Hematopoietic multipotent progenitor cell treated with erythropoietin and hydrocortisone succinate and interleukin-3 and kit ligand, for 6 days (in vitro differentiated cells): ENCODE measurements at regions not wholly inside any gene's neighbourhood (a gene's known extent, or its start where the extent isn't known, plus 50 kb on each side); places are given as distances from the start of the nearest gene placed in this dataset.

Experiments used
- DNase-seq: peaks from one replicate; pipeline ENCODE4 v3.0.0-alpha.2; 2015

DNA sequence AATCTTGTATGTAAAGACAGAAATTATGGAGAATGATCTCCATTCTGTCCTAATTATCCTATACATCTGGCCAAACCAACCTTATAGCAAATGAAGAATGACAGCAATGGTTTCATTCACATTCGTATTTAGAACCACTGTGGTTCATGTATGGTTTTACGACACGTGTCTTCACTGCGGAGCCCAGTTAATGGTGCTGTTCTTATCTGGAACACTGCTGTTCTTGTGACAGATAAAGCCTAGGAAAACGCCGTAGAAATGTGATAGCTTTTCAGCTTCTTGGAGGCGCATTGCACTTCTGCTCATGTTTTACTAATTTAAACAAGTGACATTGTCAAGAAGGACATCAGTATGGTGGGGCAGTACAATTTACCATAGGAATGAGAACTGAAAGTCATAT is 2266.4 kb upstream of the TENM3 start:
- no peak for DNase-seq

DNA sequence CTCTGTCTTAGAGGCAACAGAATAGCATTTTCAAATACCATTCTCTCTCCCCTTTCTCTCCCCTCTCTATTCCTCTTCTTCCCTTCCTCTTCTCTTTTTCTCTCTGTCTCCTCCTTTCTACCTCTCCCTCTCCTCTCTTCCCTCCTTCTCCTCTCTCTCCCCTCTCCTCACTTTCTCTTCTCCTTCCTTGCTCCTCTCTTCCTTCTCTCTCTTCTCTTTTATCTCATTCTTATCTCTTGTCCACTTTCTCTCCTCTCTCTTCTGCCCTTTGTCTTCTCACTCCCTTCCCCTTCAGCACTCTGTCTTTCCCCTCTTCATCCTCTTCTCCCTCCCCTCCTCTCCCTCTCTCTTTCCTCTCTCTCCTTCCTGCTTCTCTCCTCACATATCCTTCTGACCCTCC is 2265.8 kb upstream of the TENM3 start:
- DNase-seq = no peak

- no peak for DNase-seq
These were observed 2262.0 kb upstream of the TENM3 start for GRCh38 chr4:179981161-179981560.

- no peak for DNase-seq
These were observed 2253.2 kb upstream of the TENM3 start for GRCh38 chr4:179989975-179990374.

DNA sequence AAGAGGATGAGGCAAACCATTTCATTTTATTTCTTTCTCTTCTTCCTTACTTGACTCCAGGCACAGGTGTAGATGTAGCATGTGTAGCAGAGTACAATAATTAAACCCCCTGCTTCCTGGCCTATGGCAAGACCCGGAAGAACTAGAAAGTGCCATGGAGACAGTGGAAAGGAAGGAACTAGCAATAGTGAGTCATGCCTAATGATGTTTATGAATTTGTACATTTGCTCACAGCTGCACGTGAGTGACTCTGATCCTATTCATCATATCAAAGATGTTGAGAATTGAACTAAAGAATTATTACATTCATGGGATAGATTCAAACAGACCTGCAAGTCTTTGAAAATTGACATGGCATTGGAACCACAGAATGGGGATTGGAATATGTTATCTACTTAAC is 2233.9 kb upstream of the TENM3 start:
- DNase-seq = no peak

DNA sequence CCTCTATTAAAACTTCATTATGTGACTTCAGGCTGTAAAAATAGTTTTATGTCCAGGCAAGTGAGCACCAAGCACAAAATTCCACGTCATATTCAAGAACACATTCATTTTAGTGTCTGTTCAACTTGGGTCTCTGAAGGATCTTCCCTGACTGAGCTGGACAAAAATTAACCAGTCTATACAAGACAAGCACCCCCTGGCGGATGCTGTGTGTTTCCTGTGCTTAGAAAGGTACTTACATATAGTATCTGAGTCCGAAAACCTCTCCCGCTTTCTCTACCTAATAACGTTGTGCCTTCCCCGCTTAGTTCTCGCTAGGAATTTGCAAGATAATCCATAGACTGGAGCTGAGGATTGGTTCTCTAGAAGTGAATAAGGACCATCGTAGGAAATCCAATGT is 2214.5 kb upstream of the TENM3 start:
- peak; percentile 63 for DNase-seq

- no peak for DNase-seq
These were observed 2211.9 kb upstream of the TENM3 start for GRCh38 chr4:180031330-180031729.

GRCh38 chr4:180041576-180041975 is 2201.6 kb upstream of the TENM3 start:
- no peak for DNase-seq

DNA sequence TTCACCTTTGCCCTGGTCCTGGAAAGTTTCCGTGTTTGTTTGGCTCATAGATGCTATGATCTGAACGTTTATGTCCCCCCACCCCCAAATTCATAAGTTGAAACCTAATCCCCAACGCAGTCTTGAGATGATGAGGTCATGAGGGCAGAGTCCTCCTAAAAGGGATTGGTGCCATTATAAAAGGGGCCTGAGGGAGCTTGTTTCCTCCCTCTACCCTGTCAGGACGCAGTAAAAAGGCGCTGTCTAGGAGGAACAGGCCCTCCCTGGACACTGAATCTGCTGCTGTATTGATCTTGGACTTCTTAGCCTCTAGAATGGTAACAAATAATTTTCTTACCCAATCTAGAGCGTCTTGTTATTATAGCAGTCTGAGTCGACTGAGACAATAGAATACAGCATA is 2190.6 kb upstream of the TENM3 start:
- DNase-seq = no peak

DNA sequence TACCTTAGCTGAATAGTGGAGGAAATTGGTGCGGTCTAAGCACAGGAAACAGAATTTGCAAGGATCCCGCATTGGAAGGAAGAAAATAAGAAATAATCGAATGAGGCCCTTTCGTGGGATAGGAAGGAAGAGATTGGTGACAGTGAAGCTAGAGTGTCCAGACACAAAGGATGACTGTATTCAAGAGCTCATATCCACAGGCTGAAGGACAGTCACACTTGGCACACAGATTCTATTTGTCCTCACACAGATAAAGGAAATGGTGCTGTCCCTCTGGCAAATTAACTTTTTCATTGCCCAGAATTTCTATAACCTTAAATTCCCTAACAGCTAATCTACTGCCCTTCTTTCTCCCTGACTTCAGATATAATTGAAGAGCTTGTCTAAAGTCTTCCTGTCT is 2188.9 kb upstream of the TENM3 start:
- no peak for DNase-seq

GRCh38 chr4:180057299-180057721 is 2185.9 kb upstream of the TENM3 start:
- DNase-seq = peak; percentile 6

- peak; percentile 11 for DNase-seq
These were observed 2185.1 kb upstream of the TENM3 start for GRCh38 chr4:180057891-180058671.

DNA sequence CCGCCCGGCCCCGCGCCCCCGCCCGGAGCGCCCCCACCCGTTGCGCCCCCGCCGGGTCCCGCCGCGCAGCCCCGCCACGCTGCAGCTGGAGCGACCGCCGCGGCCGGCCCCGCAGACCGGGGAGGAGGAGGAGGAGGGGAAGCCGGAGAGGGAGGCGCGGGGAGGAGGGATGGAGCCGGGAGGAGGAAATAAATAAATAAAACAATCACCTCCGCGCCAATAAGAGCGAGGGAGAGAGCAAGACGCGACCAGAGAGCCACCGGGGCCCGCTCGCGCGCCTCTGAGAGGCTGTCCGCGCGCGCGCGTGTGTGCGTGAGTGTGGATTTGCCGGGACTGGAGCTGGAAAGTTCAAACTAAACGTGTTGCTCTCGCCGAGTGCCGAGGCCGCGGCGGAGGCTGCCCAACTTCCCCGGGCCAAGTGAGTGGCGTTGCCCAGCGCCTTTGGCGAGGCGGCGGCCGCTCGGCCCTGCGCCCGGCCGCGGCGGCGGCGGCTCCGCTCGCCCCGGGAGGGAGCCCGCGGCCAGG is 2184.4 kb upstream of the TENM3 start:
- DNase-seq = peak; percentile 19

DNA sequence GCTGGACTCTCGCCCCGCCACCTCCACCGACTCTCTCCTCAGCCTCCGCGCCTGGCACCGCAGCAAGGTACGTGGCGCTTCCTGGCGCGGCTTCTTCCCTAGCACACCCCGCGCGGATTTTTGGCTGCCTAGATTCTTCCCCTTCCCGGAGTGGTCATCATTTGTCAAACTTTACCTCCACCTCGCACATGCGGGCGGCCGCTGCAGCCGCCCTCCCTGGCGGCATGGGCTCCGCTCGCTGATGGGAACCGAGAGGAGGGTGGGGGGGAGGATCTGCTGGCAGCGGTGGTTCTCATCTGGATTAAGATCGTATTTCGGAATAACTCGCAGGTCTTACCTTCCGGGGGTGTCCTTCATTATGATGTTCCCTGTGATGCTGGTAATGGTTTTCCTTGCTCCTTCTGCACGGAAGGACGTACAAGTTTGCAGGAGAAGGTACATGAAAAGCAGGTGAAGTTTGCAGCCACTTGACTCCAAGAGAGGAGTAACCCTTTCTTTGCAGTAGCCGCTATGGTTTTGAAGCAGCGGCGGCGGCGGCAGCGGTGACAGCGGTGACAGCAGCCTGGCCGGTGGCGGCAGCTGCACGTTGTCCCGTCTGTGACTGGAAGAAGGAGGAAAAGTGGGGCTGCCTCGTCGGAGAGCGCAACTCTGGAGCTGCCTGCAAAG is 2183.9 kb upstream of the TENM3 start:
- DNase-seq = peak; percentile 2

- DNase-seq = no peak
These were observed 2182.9 kb upstream of the TENM3 start for GRCh38 chr4:180060159-180060889.

DNA sequence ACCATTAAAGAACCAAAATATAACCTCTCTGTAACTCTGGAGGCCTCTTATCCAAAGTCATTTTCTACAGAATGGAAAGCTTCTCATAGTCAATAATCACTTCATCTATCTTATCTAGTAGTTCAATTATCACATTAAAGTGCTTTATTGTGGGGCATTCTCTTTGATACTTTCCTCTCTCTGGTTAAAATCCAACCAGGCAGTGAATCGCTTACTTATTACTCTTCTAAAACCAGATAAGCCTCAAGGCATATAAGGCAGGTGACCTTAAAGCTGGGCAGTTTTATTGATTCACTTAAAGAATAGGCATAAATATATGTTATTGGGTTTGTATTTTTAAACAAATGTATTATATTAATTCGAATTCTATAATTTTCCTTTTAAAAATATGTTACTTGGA is 2162.1 kb upstream of the TENM3 start:
- no peak for DNase-seq

- no peak for DNase-seq
These were observed 2158.6 kb upstream of the TENM3 start for GRCh38 chr4:180084561-180084960.

GRCh38 chr4:180086480-180087190 is 2156.6 kb upstream of the TENM3 start:
- DNase-seq = no peak

DNA sequence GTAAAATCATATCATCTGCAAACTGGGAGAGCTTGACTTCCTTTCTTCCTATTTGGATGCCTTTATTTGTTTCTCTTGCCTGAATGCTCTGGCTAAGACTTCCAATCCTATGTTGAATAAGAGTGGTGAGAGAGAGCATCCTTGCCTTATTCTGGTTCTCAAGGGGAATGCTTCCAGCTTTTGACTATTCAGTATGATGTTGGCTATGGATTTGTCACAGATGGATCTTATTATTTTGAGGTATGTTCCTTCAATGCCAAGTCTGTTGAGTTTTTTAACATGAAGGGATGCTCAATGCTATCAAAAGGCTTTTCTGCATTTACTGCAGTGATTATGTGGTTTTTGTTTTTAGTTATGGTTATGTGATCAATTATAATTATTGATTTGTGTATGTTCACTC is 2144.6 kb upstream of the TENM3 start:
- no peak for DNase-seq

DNA sequence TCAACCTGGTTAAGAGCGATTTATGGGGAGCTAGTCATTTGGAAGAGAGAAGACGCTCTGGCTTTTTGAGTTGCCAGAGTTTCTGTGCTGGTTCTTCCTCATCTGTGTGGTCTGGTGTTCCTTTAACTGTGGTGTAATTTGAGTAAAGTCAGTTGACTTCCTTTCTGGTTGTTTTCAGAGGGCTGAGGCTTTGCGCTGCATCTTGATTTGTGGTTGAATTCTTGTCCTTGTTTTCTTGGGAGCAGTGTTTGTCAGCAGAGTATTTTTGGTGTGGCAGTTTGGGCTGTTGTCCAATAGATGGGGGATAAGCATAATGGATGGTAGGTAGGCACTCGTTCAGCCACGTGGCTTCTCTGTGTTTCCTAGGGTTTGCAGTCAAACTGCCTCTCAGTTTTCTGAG is 2143.2 kb upstream of the TENM3 start:
- peak; percentile 18 for DNase-seq

DNA sequence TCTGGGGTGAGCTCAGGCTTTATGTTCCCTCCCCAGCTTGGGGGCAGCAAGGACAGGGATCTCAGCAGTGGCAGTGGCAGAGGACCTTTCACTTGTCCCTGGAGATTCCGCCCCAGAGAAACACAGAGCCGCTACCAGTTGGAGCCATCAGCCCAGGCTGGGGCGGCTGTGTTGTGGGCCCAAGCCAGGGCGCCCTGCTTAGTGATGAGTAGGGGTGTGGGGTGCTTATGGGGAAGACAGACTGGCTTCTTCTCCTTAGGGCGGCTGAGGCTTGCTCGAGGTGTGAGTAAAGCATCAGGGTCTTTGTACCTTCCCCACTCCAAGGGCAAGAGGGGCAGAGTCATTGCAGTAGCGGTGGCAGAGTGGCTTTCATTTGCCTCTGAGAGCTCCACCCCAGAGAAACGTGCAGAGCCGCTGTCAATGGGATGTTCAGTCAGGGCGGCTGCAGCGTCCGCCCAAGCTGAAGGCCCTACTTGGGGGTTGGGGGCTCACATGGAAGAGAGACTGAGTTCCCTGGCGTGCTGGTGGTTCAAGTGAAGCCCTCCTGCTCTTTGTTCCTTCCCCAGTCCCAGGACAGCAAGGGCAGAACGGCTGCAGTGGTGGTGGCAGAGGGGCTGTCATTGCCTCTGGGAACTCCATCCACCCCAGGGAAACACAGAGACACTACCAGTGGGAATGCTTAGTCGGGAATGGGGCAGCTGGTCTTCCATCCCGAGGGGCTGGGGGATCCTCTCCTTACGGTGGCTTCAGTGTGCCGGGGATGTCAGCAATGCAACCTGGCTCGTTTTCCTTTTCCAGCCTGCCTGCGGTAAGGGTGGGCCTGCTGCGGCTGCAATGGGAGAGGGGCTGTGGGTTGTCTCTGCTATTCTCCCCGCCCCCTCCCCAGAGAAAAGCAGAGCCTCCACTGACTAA is 2142.5 kb upstream of the TENM3 start:
- no peak for DNase-seq
